ENCODE measurements at regions not wholly inside any gene's neighbourhood (a gene's known extent, or its start where the extent isn't known, plus 50 kb on each side); places are given as distances from the start of the nearest gene placed in this dataset.

- no peak for FAIRE-seq
Observed at GRCh38 chr10:120982507-120982906, 131.3 kb downstream of the WDR11 start.

GRCh38 chr10:120983721-120984120 is 132.6 kb downstream of the WDR11 start:
- no peak for FAIRE-seq

More at GRCh38 chr10:120982507-120982906, 131.3 kb downstream of the WDR11 start:
- DNase-seq (ENCODE audit: low spot score): no peak

GRCh38 chr10:120984221-120984620 is 133.1 kb downstream of the WDR11 start:
- DNase-seq (ENCODE audit: low spot score): no peak
- no peak for FAIRE-seq

More at GRCh38 chr10:120983721-120984120, 132.6 kb downstream of the WDR11 start:
- DNase-seq (ENCODE audit: low spot score): no peak

- DNase-seq (ENCODE audit: low spot score) (no peak), FAIRE-seq (no peak)
Observed at GRCh38 chr10:120987359-120987758, 136.2 kb downstream of the WDR11 start.

GRCh38 chr10:120988751-120989150 is 137.6 kb downstream of the WDR11 start:
- FAIRE-seq (no peak), DNase-seq (ENCODE audit: low spot score) (no peak)

GRCh38 chr10:120989279-120989678 is 138.1 kb downstream of the WDR11 start:
- FAIRE-seq: no peak
- no peak for DNase-seq (ENCODE audit: low spot score)

GRCh38 chr10:120989996-120990598 is 138.9 kb downstream of the WDR11 start:
- DNase-seq (ENCODE audit: low spot score) (no peak), FAIRE-seq (no peak)

- DNase-seq (ENCODE audit: low spot score): no peak
- FAIRE-seq: no peak
Observed at GRCh38 chr10:120990831-120991230, 139.7 kb downstream of the WDR11 start.

GRCh38 chr10:120993089-120993488 is 141.9 kb downstream of the WDR11 start:
- FAIRE-seq (no peak), DNase-seq (ENCODE audit: low spot score) (no peak)

GRCh38 chr10:120995768-120996167 is 144.6 kb downstream of the WDR11 start:
- DNase-seq (ENCODE audit: low spot score) (no peak), FAIRE-seq (no peak)

- no peak for DNase-seq (ENCODE audit: low spot score)
- no peak for FAIRE-seq
Observed at GRCh38 chr10:120996456-120997034, 145.4 kb downstream of the WDR11 start.

- FAIRE-seq: no peak
- DNase-seq (ENCODE audit: low spot score): no peak
Observed at GRCh38 chr10:120997313-120997712, 146.2 kb downstream of the WDR11 start.

- FAIRE-seq (no peak), DNase-seq (ENCODE audit: low spot score) (no peak)
Observed at GRCh38 chr10:120997756-120998155, 146.6 kb downstream of the WDR11 start.

GRCh38 chr10:120998251-120998650 is 147.1 kb downstream of the WDR11 start:
- FAIRE-seq (no peak), DNase-seq (ENCODE audit: low spot score) (no peak)

- FAIRE-seq (no peak), DNase-seq (ENCODE audit: low spot score) (no peak)
Observed at GRCh38 chr10:120998782-120999285, 147.7 kb downstream of the WDR11 start.

- no peak for FAIRE-seq
Observed at GRCh38 chr10:120999868-121000267, 148.7 kb downstream of the WDR11 start.

GRCh38 chr10:121002586-121003205 is 151.5 kb downstream of the WDR11 start:
- no peak for DNase-seq (ENCODE audit: low spot score)
- FAIRE-seq: no peak

More at GRCh38 chr10:120999868-121000267, 148.7 kb downstream of the WDR11 start:
- no peak for DNase-seq (ENCODE audit: low spot score)

- no peak for FAIRE-seq
Observed at GRCh38 chr10:121005948-121006587, 154.9 kb downstream of the WDR11 start.

GRCh38 chr10:121007264-121007663 is 156.1 kb downstream of the WDR11 start:
- no peak for DNase-seq (ENCODE audit: low spot score)
- no peak for FAIRE-seq

More at GRCh38 chr10:121005948-121006587, 154.9 kb downstream of the WDR11 start:
- DNase-seq (ENCODE audit: low spot score): no peak

GRCh38 chr10:121015916-121016315 is 164.8 kb downstream of the WDR11 start:
- FAIRE-seq: no peak
- DNase-seq (ENCODE audit: low spot score): no peak

- FAIRE-seq (no peak), DNase-seq (ENCODE audit: low spot score) (no peak)
Observed at GRCh38 chr10:121024905-121025584, 173.9 kb downstream of the WDR11 start.

Data from RCC 7860 (cell line).